H7 (cell line): ENCODE measurements at regions not wholly inside any gene's neighbourhood (a gene's known extent, or its start where the extent isn't known, plus 50 kb on each side); places are given as distances from the start of the nearest gene placed in this dataset.

Experiments
- DNase-seq: peaks from one replicate; pipeline ENCODE4 v3.0.0; 2012
- H3K27me3 ChIP-seq: 2 replicates; pipeline ENCODE4 v1.6.0; 2011; ENCODE audit warnings: mild to moderate bottlenecking, low read length; ENCODE audit not compliant: control insufficient read depth, insufficient read depth
- H3K36me3 ChIP-seq: replicated peaks from 2 replicates; pipeline ENCODE4 v1.5.1; 2011; ENCODE audit warnings: low read length; ENCODE audit not compliant: control insufficient read depth, insufficient read depth
- H3K4me3 ChIP-seq: 2 replicates; pipeline ENCODE4 v1.5.1; 2011; ENCODE audit warnings: low read depth, mild to moderate bottlenecking, control low read depth, low read length, moderate library complexity; ENCODE audit not compliant: insufficient read depth

- Histone ChIP-seq H3K27me3 (no peaks in the 10 kb centered on the region), H3K36me3 (no peaks in the 10 kb centered on the region), H3K4me3 (no peak overlapping the region)
- DNase-seq: no peak
These were observed 115.5 kb downstream of the LACC1 start for GRCh38 chr13:43994999-43995859.

DNA sequence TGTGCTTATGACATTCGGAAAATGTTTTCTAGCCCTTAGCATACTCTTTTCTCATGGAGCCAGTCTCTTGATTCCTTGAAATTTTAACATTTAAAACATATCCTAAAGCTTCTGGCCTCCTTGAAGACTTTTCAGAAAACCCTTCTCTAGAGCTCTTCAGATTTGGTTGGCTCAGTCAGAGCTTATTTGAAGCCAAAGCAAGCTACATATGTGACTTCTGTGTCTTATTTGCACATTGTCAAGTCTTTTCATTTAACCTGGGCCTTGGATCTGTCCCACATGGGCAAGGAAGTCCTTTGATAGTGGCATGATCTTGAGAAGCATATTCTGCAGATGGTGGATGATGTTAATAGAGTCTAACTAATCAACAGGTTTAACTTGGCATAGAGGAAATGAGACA lies 116.5 kb downstream of the LACC1 start:
- Histone ChIP-seq H3K36me3 (no peaks in the 10 kb centered on the region), H3K27me3 (no peaks in the 10 kb centered on the region), H3K4me3 (no peak overlapping the region)
- DNase-seq: no peak

DNA sequence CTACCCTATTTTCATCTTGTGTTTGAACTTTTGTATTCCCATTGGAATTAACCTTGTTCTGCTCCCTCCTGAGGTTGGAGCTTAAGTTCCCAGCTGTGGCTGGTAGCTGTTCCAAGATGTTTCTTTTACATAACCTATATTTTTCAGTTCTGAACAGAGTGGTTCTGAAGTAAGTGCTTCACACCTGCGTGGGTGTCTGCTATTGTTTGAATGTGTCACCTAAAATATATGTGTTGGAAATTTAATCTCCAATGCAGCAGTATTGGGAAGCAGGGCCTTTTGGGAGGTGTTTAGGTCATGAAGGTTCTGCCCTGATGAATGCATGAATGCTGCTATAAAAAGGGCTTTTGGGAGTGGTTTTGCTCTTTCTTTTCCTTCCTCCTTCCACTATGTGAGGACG lies 123.8 kb downstream of the LACC1 start:
- DNase-seq: no peak
- Histone ChIP-seq H3K27me3 (no peaks in the 10 kb centered on the region), H3K4me3 (no peak overlapping the region), H3K36me3 (no peaks in the 10 kb centered on the region)

- H3K36me3 ChIP-seq: no peaks in the 10 kb centered on the region
- H3K27me3 ChIP-seq: no peaks in the 10 kb centered on the region
- no peak for DNase-seq
- H3K4me3 ChIP-seq: no peak overlapping the region
These were observed 125.2 kb downstream of the LACC1 start for GRCh38 chr13:44004878-44005277.

DNA sequence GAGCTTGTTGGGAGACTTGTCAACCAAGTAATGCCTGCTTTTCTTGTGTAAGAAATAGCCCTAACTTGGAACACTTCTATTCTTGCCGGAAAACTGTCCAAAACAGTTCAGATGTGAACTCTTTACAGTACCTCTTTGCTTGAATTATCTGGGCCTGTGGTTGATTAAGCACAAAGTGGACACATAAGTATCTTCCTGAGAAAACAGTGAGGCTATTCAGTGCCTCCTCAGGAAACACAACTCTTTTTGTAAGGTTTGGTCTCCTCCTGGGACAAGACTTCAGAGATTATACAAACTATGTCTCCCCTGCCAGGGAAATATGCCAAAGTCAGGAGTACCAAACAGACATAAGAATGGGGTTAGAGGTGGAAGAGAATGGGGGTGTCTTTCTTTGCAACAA lies 127.7 kb downstream of the LACC1 start:
- no peak overlapping the region for H3K4me3 ChIP-seq
- no peaks in the 10 kb centered on the region for H3K27me3 ChIP-seq
- no peak for DNase-seq
- no peaks in the 10 kb centered on the region for H3K36me3 ChIP-seq

DNA sequence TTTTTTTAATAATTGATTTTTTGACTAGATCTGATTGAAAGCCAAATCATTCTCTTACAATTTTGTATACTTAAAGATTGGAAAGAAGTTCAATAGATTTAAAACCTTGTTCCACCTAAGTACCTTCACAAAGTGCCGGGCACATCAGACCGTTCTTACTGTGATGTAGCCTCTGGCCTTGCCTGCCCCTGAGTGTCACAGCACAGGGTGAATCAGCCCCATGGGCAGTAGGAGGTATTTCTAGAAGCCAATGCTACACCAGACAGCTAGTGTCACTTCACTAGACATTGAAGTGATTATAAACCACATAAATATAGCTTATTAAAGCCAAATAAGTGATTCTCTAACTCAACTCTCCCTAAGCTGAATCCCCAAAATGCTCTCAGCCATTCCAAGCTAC lies 131.3 kb downstream of the LACC1 start:
- no peaks in the 10 kb centered on the region for H3K36me3 ChIP-seq
- no peaks in the 10 kb centered on the region for H3K27me3 ChIP-seq
- H3K4me3 ChIP-seq: no peak overlapping the region
- DNase-seq: no peak

DNA sequence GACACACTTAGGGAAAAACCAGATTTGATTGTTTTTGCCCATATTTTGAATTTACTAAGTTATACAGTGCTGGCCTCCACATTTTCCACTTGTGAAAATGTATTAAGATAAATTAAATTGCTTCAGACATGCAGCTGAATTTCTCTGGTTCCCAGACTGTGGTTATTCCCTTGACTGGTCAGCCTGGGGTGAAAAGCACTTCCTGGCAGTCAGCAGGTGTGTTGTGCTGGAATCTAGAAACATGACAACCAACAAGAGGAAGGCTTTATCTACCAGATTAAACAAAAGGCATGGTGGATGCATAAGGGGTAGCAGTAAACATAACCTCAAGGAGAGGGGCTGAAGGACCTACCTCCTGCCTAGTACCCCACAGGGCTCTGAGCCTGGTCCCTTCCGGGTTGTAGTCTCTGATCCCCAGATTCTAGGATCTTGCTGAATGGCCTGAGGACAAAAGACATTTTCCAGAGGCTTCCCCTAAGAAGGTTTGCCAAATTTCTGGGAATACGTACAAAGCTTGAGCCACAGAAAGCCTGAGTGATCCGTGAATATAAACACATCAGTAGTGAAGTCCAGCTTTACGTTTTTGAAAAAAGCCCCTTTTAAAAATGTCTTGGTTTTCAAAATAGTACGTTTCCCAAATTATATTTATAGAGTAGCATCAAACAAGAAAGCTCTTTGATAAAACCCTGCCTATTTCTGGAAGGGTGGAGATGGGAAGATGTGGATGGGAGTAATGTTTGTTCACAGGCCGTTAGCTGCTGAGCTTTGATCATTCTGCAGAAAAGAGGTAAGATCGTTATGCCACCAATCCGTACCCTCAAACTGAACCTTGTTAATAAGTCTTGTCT lies 133.4 kb downstream of the LACC1 start:
- no peak overlapping the region for H3K4me3 ChIP-seq
- H3K27me3 ChIP-seq: no peaks in the 10 kb centered on the region
- DNase-seq: no peak
- H3K36me3 ChIP-seq: no peaks in the 10 kb centered on the region

GRCh38 chr13:44013758-44014291 lies 134.1 kb downstream of the LACC1 start:
- Histone ChIP-seq H3K36me3 (no peaks in the 10 kb centered on the region), H3K27me3 (no peaks in the 10 kb centered on the region), H3K4me3 (no peak overlapping the region)
- DNase-seq: no peak

DNA sequence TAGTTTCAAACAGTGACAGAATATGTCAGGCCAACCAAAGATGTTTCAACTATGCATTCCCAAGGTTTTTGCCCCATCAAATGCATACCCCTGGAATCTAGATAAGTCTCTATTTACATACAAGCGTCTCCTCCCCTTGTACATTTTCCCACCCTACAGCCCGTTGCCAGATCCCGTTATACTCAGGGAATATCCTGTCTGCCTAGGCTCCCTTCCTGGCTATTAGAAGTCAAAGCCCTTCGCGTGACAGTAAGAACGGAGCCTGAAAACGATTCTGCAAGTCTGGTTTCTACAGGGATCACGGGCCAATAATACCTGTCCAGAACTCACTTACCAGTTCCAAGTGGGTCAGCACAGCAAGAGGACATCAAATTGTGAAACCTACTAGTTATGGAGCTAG lies 134.8 kb downstream of the LACC1 start:
- Histone ChIP-seq H3K4me3 (no peak overlapping the region), H3K36me3 (no peaks in the 10 kb centered on the region), H3K27me3 (no peaks in the 10 kb centered on the region)
- no peak for DNase-seq

DNA sequence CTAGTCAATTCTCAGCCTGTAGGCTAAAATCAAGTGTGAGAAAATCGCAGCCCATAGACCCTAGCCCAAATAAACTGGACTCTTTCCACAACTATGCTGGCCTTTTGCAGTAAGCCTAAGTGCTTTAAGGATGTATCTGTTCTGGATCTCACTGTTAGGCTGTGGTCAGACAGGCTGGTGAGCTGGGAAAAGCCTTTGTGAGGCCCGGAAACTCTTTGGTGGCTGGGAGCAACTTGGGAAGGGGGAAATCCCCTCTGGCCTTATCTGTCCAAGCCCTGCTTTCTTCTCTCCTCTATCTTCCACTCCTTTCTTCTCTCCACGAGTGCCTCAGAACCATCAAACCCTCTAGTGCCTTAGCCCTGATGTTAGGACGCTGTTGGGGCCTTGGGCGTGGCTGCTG lies 135.4 kb downstream of the LACC1 start:
- H3K4me3 ChIP-seq: no peak overlapping the region
- no peaks in the 10 kb centered on the region for H3K36me3 ChIP-seq
- H3K27me3 ChIP-seq: no peaks in the 10 kb centered on the region
- DNase-seq: no peak

- Histone ChIP-seq H3K36me3 (no peaks in the 10 kb centered on the region), H3K4me3 (no peak overlapping the region), H3K27me3 (no peaks in the 10 kb centered on the region)
- no peak for DNase-seq
These were observed 136.1 kb downstream of the LACC1 start for GRCh38 chr13:44015811-44016210.

DNA sequence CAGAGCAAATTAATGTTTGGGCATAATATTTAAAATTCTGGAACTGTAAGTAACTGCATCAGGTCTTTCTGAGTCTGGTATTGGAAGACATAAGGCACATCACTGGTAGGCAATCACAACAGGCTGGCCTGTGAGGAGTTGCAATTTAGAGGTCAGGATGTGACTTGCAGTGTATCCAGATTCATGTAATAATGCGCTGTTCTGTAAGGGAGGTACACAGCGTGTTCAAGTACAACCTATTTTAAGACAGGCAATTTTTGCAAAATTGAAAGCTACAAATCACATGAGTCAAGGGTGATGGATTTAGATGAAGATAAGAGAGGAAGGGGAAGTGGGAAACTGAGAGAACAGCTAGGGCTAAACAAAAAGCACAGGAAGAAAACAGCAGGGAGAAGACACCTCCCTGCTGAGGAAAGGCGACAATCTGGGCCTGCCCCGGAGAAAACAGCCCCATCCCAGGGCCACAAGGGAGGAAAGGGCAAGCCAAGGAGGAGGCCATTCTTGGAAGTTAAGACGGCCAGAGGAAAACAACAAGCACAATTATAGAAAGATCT lies 138.1 kb downstream of the LACC1 start:
- Histone ChIP-seq H3K27me3 (no peaks in the 10 kb centered on the region), H3K36me3 (no peaks in the 10 kb centered on the region), H3K4me3 (no peak overlapping the region)
- DNase-seq: no peak

DNA sequence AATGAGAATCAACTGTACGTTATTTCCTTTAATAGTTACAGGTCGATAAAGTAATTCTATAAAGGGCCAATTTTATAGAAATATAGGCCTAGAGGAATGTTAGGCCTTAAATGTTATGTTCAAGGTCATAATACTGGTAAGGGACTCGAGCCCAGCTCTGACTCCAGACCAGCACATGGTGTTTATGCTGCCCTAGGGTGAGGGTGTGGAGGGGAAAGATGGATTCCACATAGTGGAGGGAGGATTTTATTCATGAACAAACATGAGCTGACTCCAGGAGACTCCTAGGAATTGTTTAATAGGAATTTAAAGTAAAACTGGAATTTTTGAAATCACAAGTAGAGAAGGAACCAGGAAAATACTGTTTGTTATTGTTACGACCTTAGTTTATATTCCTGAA lies 139.9 kb downstream of the LACC1 start:
- no peak for DNase-seq
- Histone ChIP-seq H3K4me3 (no peak overlapping the region), H3K36me3 (no peaks in the 10 kb centered on the region), H3K27me3 (no peaks in the 10 kb centered on the region)

- no peaks in the 10 kb centered on the region for H3K27me3 ChIP-seq
- no peaks in the 10 kb centered on the region for H3K36me3 ChIP-seq
- no peak overlapping the region for H3K4me3 ChIP-seq
- DNase-seq: no peak
These were observed 141.7 kb downstream of the LACC1 start for GRCh38 chr13:44021422-44021821.

DNA sequence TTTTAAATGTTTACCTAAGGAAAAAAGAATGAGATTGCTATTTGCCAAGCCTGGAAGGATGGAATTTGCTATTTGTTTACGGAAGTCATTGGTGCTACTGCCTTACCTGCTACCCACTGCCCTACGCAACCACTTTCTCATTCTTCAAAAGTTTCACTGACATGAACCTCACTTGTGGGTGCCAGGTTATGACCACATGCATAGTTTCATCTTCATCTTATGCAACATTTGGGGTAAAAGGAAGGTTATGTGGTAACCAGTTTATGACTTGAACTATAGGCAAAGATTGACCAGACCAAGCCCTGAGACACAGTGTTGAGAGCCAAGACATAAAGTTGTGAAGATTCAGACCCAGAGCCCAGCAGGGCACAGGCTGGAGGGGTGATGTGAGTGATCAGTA lies 142.5 kb downstream of the LACC1 start:
- no peak for DNase-seq
- Histone ChIP-seq H3K36me3 (no peaks in the 10 kb centered on the region), H3K4me3 (no peak overlapping the region), H3K27me3 (no peaks in the 10 kb centered on the region)
